GM12878 (cell line): ENCODE measurements at regions not wholly inside any gene's neighbourhood (a gene's known extent, or its start where the extent isn't known, plus 50 kb on each side); places are given as distances from the start of the nearest gene placed in this dataset.

Experiments
- ATAC-seq: fragments of 200-7000 bp; cut with Tn5 transposase; 3 replicates; pipeline ENCODE4 v1.9.1; 2020; ENCODE audit warnings: mild to moderate bottlenecking, moderate library complexity
- BruUV-seq: library from RNA; stranded (reverse); fragments of 400-500 nt; replicated peaks from 2 replicates; lab custom pipeline; 2021; lab: Mats Ljungman, UMichigan
- CTCF ChIA-PET: fragments of 300-600 bp; sonication (Branson Sonifier 250); formaldehyde crosslinking; extraction: SDS; loops from one replicate; lab custom pipeline; 2021; ENCODE audit warnings: inconsistent platforms; lab: Yijun Ruan, JAX
- POLR2A ChIA-PET: fragments of 350-600 bp; formaldehyde crosslinking; extraction: SDS; loops from one replicate; lab custom pipeline; 2021; ENCODE audit warnings: inconsistent platforms; lab: Charles Lee
- RAD21 ChIA-PET: fragments of 300-600 bp; sonication (Branson Sonifier 250); formaldehyde crosslinking; loops from one replicate; lab custom pipeline; 2023; ENCODE audit warnings: antibody characterized with exemption; ENCODE audit not compliant: unreplicated experiment; lab: Charles Lee
- SMC1A ChIA-PET: fragments of 300-600 bp; sonication (Branson Sonifier 250); formaldehyde crosslinking; loops from one replicate; lab custom pipeline; 2023; ENCODE audit not compliant: unreplicated experiment, uncharacterized antibody; lab: Charles Lee
- DNase-seq: peaks from one replicate; pipeline ENCODE4 v3.0.0-alpha.2; 2011; ENCODE audit warnings: low read depth, low spot score
- FAIRE-seq: peaks from 3 replicates; lab custom pipeline; 2011; peaks lifted over from hg19 to GRCh38; lab: Jason Lieb, UNC
- H2AFZ ChIP-seq: 2 replicates; pipeline ENCODE4 v1.6.0; 2011; ENCODE audit warnings: low read depth, low read length, control low read depth; ENCODE audit not compliant: control insufficient read depth
- H3K27ac ChIP-seq: 2 replicates; pipeline ENCODE4 v1.5.1; 2011; ENCODE audit warnings: control low read depth; ENCODE audit not compliant: control insufficient read depth, insufficient read depth
- H3K27me3 ChIP-seq, 2 experiments: replicated peaks in 1 of 2; 2 replicates each; pipeline versions ENCODE4 v1.6.0 to v1.6.1; 2011; ENCODE audit warnings: low read length in 1 of 2; ENCODE audit not compliant: control insufficient read depth in 2 of 2, insufficient read depth in 2 of 2
- H3K36me3 ChIP-seq, 2 experiments: 2 replicates each; pipeline ENCODE4 v1.5.1; 2011; ENCODE audit warnings: low read length in 1 of 2; ENCODE audit not compliant: control insufficient read depth in 2 of 2, insufficient read depth in 2 of 2
- H3K4me1 ChIP-seq: 2 replicates; pipeline ENCODE4 v1.6.1; 2011; ENCODE audit warnings: mild to moderate bottlenecking, low read length, moderate library complexity, mixed read lengths; ENCODE audit not compliant: control insufficient read depth, insufficient read depth
- H3K4me2 ChIP-seq: 2 replicates; pipeline ENCODE4 v1.6.0; 2011; ENCODE audit warnings: control low read depth; ENCODE audit not compliant: control insufficient read depth, insufficient read depth
- H3K4me3 ChIP-seq: fragments of 200-600 bp; sonication (generic); 2 replicates; pipeline ENCODE4 v1.5.1; 2016
- H3K79me2 ChIP-seq: 2 replicates; pipeline ENCODE4 v1.6.0; 2011; ENCODE audit warnings: low read length; ENCODE audit not compliant: control insufficient read depth, insufficient read depth
- H3K9ac ChIP-seq: 2 replicates; pipeline ENCODE4 v1.8.0; 2011; ENCODE audit warnings: low read length, control low read depth, mixed read lengths; ENCODE audit not compliant: control insufficient read depth, insufficient read depth
- H3K9me3 ChIP-seq: replicated peaks from 3 replicates; pipeline ENCODE4 v1.5.1; 2011; ENCODE audit warnings: mild to moderate bottlenecking, low read length; ENCODE audit not compliant: control insufficient read depth, insufficient read depth
- H4K20me1 ChIP-seq: 2 replicates; pipeline ENCODE4 v1.6.0; 2011; ENCODE audit not compliant: control insufficient read depth, insufficient read depth
- MAX ChIP-seq: IDR thresholded peaks from 2 replicates; pipeline ENCODE4 v1.6.1; 2012; ENCODE audit warnings: low read depth, low read length, improper control_type of control experiment
- RFX5 ChIP-seq: IDR thresholded peaks from 2 replicates; pipeline ENCODE4 v1.6.1; 2011; ENCODE audit warnings: low read depth, low read length, improper control_type of control experiment
- WGBS: methylation state at CpG from one replicate; pipeline ENCODE4 v1.1.6; 2016; ENCODE audit warnings: low lambda C conversion rate; ENCODE audit not compliant: insufficient replicate concordance, insufficient coverage; ENCODE audit errors: missing lambda C conversion rate; 5-methylcytosine and 5-hydroxymethylcytosine counted together
- in situ Hi-C: fragments of 300-500 bp; cut with MboI; formaldehyde crosslinking; loops from 9 replicates; pipeline ENCODE4 v1.14.3; 2018; ENCODE audit warnings: mixed read lengths
- intact Hi-C: fragments of 100-400 bp; cut with micrococcal nuclease; formaldehyde crosslinking; loops from one replicate; pipeline ENCODE4 v1.14.2; 2022; ENCODE audit not compliant: unreplicated experiment
- TF ChIP-seq, protein P1 (sequence below): fragments of 450-650 bp; formaldehyde crosslinking; IDR thresholded peaks from 2 replicates; pipeline ENCODE4 v1.4.0; 2022; ENCODE audit warnings: mild to moderate bottlenecking, moderate library complexity
- TF ChIP-seq, protein P2 (sequence below): IDR thresholded peaks from 2 replicates; pipeline ENCODE4 v1.6.1; 2011; ENCODE audit warnings: low read depth, mild to moderate bottlenecking, low read length, moderate library complexity, borderline replicate concordance; ENCODE audit errors: extremely low read depth
- TF ChIP-seq, protein P3 (sequence below): fragments of 450-650 bp; IDR thresholded peaks from 2 replicates; pipeline ENCODE4 v1.6.1; 2017; ENCODE audit warnings: antibody characterized with exemption, mild to moderate bottlenecking, moderate library complexity

DNA sequence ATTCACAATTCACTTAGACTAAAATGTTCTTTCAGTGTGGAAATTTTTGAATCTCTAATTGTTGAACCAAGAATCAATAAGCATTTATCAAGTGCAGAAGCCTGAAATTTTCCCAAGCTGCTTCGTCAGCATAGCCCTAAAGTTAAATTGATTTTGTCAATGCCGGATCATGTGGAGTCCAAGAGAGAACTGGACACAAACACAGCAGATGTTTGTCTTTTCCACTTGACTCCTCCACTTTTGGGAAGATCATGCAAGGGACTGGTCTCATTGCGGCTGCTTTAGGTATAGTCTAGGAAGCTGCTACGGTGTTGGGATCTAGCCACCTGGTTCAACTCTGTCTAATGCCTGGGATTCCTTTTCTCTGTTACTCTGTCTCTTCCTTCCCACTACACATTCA, 95.7 kb downstream of the CYB561 start:
- no peak for TF ChIP-seq MAX
- TF ChIP-seq, protein P1, sequence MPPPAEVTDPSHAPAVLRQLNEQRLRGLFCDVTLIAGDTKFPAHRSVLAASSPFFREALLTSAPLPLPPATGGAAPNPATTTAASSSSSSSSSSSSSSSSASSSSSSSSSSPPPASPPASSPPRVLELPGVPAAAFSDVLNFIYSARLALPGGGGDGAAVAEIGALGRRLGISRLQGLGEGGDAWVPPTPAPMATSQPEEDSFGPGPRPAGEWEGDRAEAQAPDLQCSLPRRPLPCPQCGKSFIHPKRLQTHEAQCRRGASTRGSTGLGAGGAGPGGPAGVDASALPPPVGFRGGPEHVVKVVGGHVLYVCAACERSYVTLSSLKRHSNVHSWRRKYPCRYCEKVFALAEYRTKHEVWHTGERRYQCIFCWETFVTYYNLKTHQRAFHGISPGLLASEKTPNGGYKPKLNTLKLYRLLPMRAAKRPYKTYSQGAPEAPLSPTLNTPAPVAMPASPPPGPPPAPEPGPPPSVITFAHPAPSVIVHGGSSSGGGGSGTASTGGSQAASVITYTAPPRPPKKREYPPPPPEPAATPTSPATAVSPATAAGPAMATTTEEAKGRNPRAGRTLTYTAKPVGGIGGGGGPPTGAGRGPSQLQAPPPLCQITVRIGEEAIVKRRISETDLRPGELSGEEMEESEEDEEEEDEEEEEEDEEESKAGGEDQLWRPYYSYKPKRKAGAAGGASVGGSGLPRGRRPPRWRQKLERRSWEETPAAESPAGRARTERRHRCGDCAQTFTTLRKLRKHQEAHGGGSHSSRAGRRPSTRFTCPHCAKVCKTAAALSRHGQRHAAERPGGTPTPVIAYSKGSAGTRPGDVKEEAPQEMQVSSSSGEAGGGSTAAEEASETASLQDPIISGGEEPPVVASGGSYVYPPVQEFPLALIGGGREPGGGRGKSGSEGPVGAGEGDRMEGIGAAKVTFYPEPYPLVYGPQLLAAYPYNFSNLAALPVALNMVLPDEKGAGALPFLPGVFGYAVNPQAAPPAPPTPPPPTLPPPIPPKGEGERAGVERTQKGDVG (CRISPR knock-in tag) = no peak
- TF ChIP-seq, protein P2, sequence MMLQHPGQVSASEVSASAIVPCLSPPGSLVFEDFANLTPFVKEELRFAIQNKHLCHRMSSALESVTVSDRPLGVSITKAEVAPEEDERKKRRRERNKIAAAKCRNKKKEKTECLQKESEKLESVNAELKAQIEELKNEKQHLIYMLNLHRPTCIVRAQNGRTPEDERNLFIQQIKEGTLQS = no peak
- no peak for TF ChIP-seq RFX5
- TF ChIP-seq, protein P3, sequence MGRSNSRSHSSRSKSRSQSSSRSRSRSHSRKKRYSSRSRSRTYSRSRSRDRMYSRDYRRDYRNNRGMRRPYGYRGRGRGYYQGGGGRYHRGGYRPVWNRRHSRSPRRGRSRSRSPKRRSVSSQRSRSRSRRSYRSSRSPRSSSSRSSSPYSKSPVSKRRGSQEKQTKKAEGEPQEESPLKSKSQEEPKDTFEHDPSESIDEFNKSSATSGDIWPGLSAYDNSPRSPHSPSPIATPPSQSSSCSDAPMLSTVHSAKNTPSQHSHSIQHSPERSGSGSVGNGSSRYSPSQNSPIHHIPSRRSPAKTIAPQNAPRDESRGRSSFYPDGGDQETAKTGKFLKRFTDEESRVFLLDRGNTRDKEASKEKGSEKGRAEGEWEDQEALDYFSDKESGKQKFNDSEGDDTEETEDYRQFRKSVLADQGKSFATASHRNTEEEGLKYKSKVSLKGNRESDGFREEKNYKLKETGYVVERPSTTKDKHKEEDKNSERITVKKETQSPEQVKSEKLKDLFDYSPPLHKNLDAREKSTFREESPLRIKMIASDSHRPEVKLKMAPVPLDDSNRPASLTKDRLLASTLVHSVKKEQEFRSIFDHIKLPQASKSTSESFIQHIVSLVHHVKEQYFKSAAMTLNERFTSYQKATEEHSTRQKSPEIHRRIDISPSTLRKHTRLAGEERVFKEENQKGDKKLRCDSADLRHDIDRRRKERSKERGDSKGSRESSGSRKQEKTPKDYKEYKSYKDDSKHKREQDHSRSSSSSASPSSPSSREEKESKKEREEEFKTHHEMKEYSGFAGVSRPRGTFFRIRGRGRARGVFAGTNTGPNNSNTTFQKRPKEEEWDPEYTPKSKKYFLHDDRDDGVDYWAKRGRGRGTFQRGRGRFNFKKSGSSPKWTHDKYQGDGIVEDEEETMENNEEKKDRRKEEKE = no peak
- no peak overlapping the region for H3K27ac ChIP-seq
- H3K4me2 ChIP-seq = no peak overlapping the region
- no peaks in the 10 kb centered on the region for H3K9me3 ChIP-seq
- POLR2A ChIA-PET = no interaction called here
- no peaks in the 10 kb centered on the region for H3K4me1 ChIP-seq
- ATAC-seq (no peak), DNase-seq (no peak), FAIRE-seq (no peak)
- WGBS = 53% methylated on average over 4 of the region's 4 CpGs
- CTCF ChIA-PET = no interaction called here
- no peak overlapping the region for H2AFZ ChIP-seq
- no peaks in the 10 kb centered on the region for H3K79me2 ChIP-seq
- no peaks in the 10 kb centered on the region for H4K20me1 ChIP-seq
- no peak overlapping the region for H3K4me3 ChIP-seq
- intact Hi-C loops (no loop called here), in situ Hi-C loops (no loop called here)
- SMC1A ChIA-PET = interaction anchor here (1.1 kb wide), 1 partner anchor 101 kb away, joined by 3 read pairs; no protein-coding TSS in a partner anchor
- RAD21 ChIA-PET = no interaction called here
- H3K36me3 ChIP-seq = no peaks in the 10 kb centered on the region
- H3K9ac ChIP-seq = no peak overlapping the region
- H3K27me3 ChIP-seq = no peaks in the 10 kb centered on the region
- BruUV-seq = no TSS peak
